ENCODE measurements at regions not wholly inside any gene's neighbourhood (a gene's known extent, or its start where the extent isn't known, plus 50 kb on each side); places are given as distances from the start of the nearest gene placed in this dataset.

GRCh38 chr2:38218995-38219394 lies 143.0 kb upstream of the CYP1B1 start:
- no peak for ATAC-seq
- no peak for DNase-seq
- Mint-ChIP-seq H3K9me3 (ENCODE audit: insufficient read depth) (no peaks in the 10 kb centered on the region), H3K36me3 (ENCODE audit: low read depth) (no peaks in the 10 kb centered on the region), H3K27ac (no peak overlapping the region), H3K27me3 (ENCODE audit: low read depth) (peaks cover 15% of the 10 kb centered on the region), H3K4me3 (no peak overlapping the region), H3K4me1 (ENCODE audit: low read depth) (peaks cover 7% of the 10 kb centered on the region)
- CTCF ChIA-PET, result no interaction called here
- POLR2A ChIA-PET, result no interaction called here

- H3K4me1 Mint-ChIP-seq (ENCODE audit: low read depth), result peaks cover 11% of the 10 kb centered on the region
- H3K9me3 Mint-ChIP-seq (ENCODE audit: insufficient read depth), result no peaks in the 10 kb centered on the region
- H3K4me3 Mint-ChIP-seq, result no peak overlapping the region
- CTCF ChIA-PET, result no interaction called here
- no peaks in the 10 kb centered on the region for H3K36me3 Mint-ChIP-seq (ENCODE audit: low read depth)
- H3K27ac Mint-ChIP-seq, result no peak overlapping the region
- DNase-seq (no peak), ATAC-seq (no peak)
- H3K27me3 Mint-ChIP-seq (ENCODE audit: low read depth), result peaks cover 11% of the 10 kb centered on the region
- POLR2A ChIA-PET, result no interaction called here
Measured at GRCh38 chr2:38218591-38218991, 142.6 kb upstream of the CYP1B1 start.

GRCh38 chr2:38217401-38218188 lies 141.6 kb upstream of the CYP1B1 start:
- Mint-ChIP-seq H3K27ac (no peak overlapping the region), H3K27me3 (ENCODE audit: low read depth) (peaks cover 6% of the 10 kb centered on the region), H3K4me3 (no peak overlapping the region), H3K4me1 (ENCODE audit: low read depth) (peaks cover 13% of the 10 kb centered on the region), H3K9me3 (ENCODE audit: insufficient read depth) (no peaks in the 10 kb centered on the region), H3K36me3 (ENCODE audit: low read depth) (no peaks in the 10 kb centered on the region)
- CTCF ChIA-PET, result no interaction called here
- no peak for DNase-seq
- ATAC-seq, result no peak
- POLR2A ChIA-PET, result interaction anchor here (0.6 kb wide), 1 partner anchor 198 kb away, joined by 3 read pairs; no protein-coding TSS in a partner anchor

GRCh38 chr2:38216886-38217285 lies 140.9 kb upstream of the CYP1B1 start:
- H3K36me3 Mint-ChIP-seq (ENCODE audit: low read depth), result no peaks in the 10 kb centered on the region
- ChIA-PET POLR2A (no interaction called here), CTCF (interaction anchor here (0.7 to 0.8 kb wide), 2 partner anchors 304 to 361 kb away, joined by 3 read pairs; no protein-coding TSS in a partner anchor)
- H3K27ac Mint-ChIP-seq, result no peak overlapping the region
- ATAC-seq, result no peak
- H3K27me3 Mint-ChIP-seq (ENCODE audit: low read depth), result peaks cover 6% of the 10 kb centered on the region
- no peak overlapping the region for H3K4me3 Mint-ChIP-seq
- no peaks in the 10 kb centered on the region for H3K9me3 Mint-ChIP-seq (ENCODE audit: insufficient read depth)
- peaks cover 13% of the 10 kb centered on the region for H3K4me1 Mint-ChIP-seq (ENCODE audit: low read depth)
- DNase-seq, result no peak

GRCh38 chr2:38215993-38216392 lies 140.0 kb upstream of the CYP1B1 start:
- no peaks in the 10 kb centered on the region for H3K36me3 Mint-ChIP-seq (ENCODE audit: low read depth)
- no peak overlapping the region for H3K4me3 Mint-ChIP-seq
- peaks cover 11% of the 10 kb centered on the region for H3K27me3 Mint-ChIP-seq (ENCODE audit: low read depth)
- H3K27ac Mint-ChIP-seq, result no peak overlapping the region
- DNase-seq (no peak), ATAC-seq (no peak)
- peaks cover 13% of the 10 kb centered on the region for H3K4me1 Mint-ChIP-seq (ENCODE audit: low read depth)
- POLR2A ChIA-PET, result no interaction called here
- CTCF ChIA-PET, result no interaction called here
- no peaks in the 10 kb centered on the region for H3K9me3 Mint-ChIP-seq (ENCODE audit: insufficient read depth)

GRCh38 chr2:38215522-38215921 lies 139.6 kb upstream of the CYP1B1 start:
- no peaks in the 10 kb centered on the region for H3K36me3 Mint-ChIP-seq (ENCODE audit: low read depth)
- DNase-seq, result no peak
- peaks cover 13% of the 10 kb centered on the region for H3K4me1 Mint-ChIP-seq (ENCODE audit: low read depth)
- H3K9me3 Mint-ChIP-seq (ENCODE audit: insufficient read depth), result no peaks in the 10 kb centered on the region
- H3K4me3 Mint-ChIP-seq, result no peak overlapping the region
- POLR2A ChIA-PET, result no interaction called here
- ATAC-seq, result no peak
- CTCF ChIA-PET, result no interaction called here
- H3K27ac Mint-ChIP-seq, result no peak overlapping the region
- H3K27me3 Mint-ChIP-seq (ENCODE audit: low read depth), result peaks cover 13% of the 10 kb centered on the region

- CTCF ChIA-PET, result no interaction called here
- Mint-ChIP-seq H3K27ac (no peak overlapping the region), H3K9me3 (ENCODE audit: insufficient read depth) (no peaks in the 10 kb centered on the region), H3K4me3 (no peak overlapping the region), H3K27me3 (ENCODE audit: low read depth) (peaks cover 17% of the 10 kb centered on the region), H3K4me1 (ENCODE audit: low read depth) (peaks cover 13% of the 10 kb centered on the region), H3K36me3 (ENCODE audit: low read depth) (no peaks in the 10 kb centered on the region)
- ATAC-seq (no peak), DNase-seq (no peak)
- POLR2A ChIA-PET, result interaction anchor here (0.6 kb wide), 2 partner anchors 88 to 150 kb away, joined by 3 to 4 read pairs; no protein-coding TSS in a partner anchor
Measured at GRCh38 chr2:38214209-38214717, 138.3 kb upstream of the CYP1B1 start.

- no peak overlapping the region for H3K4me3 Mint-ChIP-seq
- ATAC-seq (no peak), DNase-seq (no peak)
- peaks cover 13% of the 10 kb centered on the region for H3K27me3 Mint-ChIP-seq (ENCODE audit: low read depth)
- H3K27ac Mint-ChIP-seq, result peak overlapping the region; percentile 62
- ChIA-PET CTCF (no interaction called here), POLR2A (interaction anchor here (0.6 kb wide), 2 partner anchors 89 to 149 kb away, joined by 3 to 4 read pairs; no protein-coding TSS in a partner anchor)
- no peaks in the 10 kb centered on the region for H3K9me3 Mint-ChIP-seq (ENCODE audit: insufficient read depth)
- no peaks in the 10 kb centered on the region for H3K36me3 Mint-ChIP-seq (ENCODE audit: low read depth)
- H3K4me1 Mint-ChIP-seq (ENCODE audit: low read depth), result peaks cover 13% of the 10 kb centered on the region
Measured at GRCh38 chr2:38213619-38214167, 137.7 kb upstream of the CYP1B1 start.

- ChIA-PET POLR2A (no interaction called here), CTCF (no interaction called here)
- peaks cover 21% of the 10 kb centered on the region for H3K27me3 Mint-ChIP-seq (ENCODE audit: low read depth)
- ATAC-seq (no peak), DNase-seq (no peak)
- H3K9me3 Mint-ChIP-seq (ENCODE audit: insufficient read depth), result no peaks in the 10 kb centered on the region
- no peak overlapping the region for H3K27ac Mint-ChIP-seq
- H3K4me3 Mint-ChIP-seq, result no peak overlapping the region
- no peaks in the 10 kb centered on the region for H3K36me3 Mint-ChIP-seq (ENCODE audit: low read depth)
- peaks cover 13% of the 10 kb centered on the region for H3K4me1 Mint-ChIP-seq (ENCODE audit: low read depth)
Measured at GRCh38 chr2:38212312-38212711, 136.4 kb upstream of the CYP1B1 start.

- H3K27me3 Mint-ChIP-seq (ENCODE audit: low read depth), result peaks cover 51% of the 10 kb centered on the region
- ChIA-PET CTCF (no interaction called here), POLR2A (no interaction called here)
- H3K9me3 Mint-ChIP-seq (ENCODE audit: insufficient read depth), result peaks cover 4% of the 10 kb centered on the region
- H3K4me3 Mint-ChIP-seq, result no peak overlapping the region
- DNase-seq (no peak), ATAC-seq (no peak)
- no peak overlapping the region for H3K27ac Mint-ChIP-seq
- H3K36me3 Mint-ChIP-seq (ENCODE audit: low read depth), result no peaks in the 10 kb centered on the region
- H3K4me1 Mint-ChIP-seq (ENCODE audit: low read depth), result no peaks in the 10 kb centered on the region
Measured at GRCh38 chr2:38207168-38207567, 131.2 kb upstream of the CYP1B1 start.

- no peaks in the 10 kb centered on the region for H3K4me1 Mint-ChIP-seq (ENCODE audit: low read depth)
- H3K9me3 Mint-ChIP-seq (ENCODE audit: insufficient read depth), result peaks cover 4% of the 10 kb centered on the region
- POLR2A ChIA-PET, result no interaction called here
- CTCF ChIA-PET, result no interaction called here
- DNase-seq, result no peak
- H3K27ac Mint-ChIP-seq, result no peak overlapping the region
- no peak overlapping the region for H3K4me3 Mint-ChIP-seq
- peaks cover 61% of the 10 kb centered on the region for H3K27me3 Mint-ChIP-seq (ENCODE audit: low read depth)
- H3K36me3 Mint-ChIP-seq (ENCODE audit: low read depth), result no peaks in the 10 kb centered on the region
- no peak for ATAC-seq
Measured at GRCh38 chr2:38203446-38203810, 127.5 kb upstream of the CYP1B1 start.

GRCh38 chr2:38202713-38203445 lies 126.9 kb upstream of the CYP1B1 start:
- H3K27ac Mint-ChIP-seq, result no peak overlapping the region
- ATAC-seq, result no peak
- peaks cover 4% of the 10 kb centered on the region for H3K9me3 Mint-ChIP-seq (ENCODE audit: insufficient read depth)
- no peak overlapping the region for H3K4me3 Mint-ChIP-seq
- DNase-seq, result no peak
- no peaks in the 10 kb centered on the region for H3K4me1 Mint-ChIP-seq (ENCODE audit: low read depth)
- ChIA-PET CTCF (no interaction called here), POLR2A (no interaction called here)
- H3K36me3 Mint-ChIP-seq (ENCODE audit: low read depth), result no peaks in the 10 kb centered on the region
- H3K27me3 Mint-ChIP-seq (ENCODE audit: low read depth), result peaks cover 57% of the 10 kb centered on the region

All from activated CD8-positive, alpha-beta T cell treated with anti-CD3 and anti-CD28 coated beads, Interleukin-2, amount 10 ng/mL, durations not matched to agents 7 days and 5 days (primary cell).